Endothelial cell (in vitro differentiated cells): ENCODE measurements at regions not wholly inside any gene's neighbourhood (a gene's known extent, or its start where the extent isn't known, plus 50 kb on each side); places are given as distances from the start of the nearest gene placed in this dataset.

Experiments used
- DNase-seq: peaks from one replicate; pipeline ENCODE4 v3.0.0; 2021; ENCODE audit warnings: low spot score
- H3K27ac Mint-ChIP-seq: one replicate; pipeline ENCODE4 v1.8.0; 2021; ENCODE audit warnings: mixed read lengths, inconsistent platforms; ENCODE audit not compliant: unreplicated experiment
- H3K27me3 Mint-ChIP-seq: one replicate; pipeline ENCODE4 v1.8.0; 2021; ENCODE audit warnings: mild to moderate bottlenecking, moderate library complexity, mixed read lengths, inconsistent platforms; ENCODE audit not compliant: unreplicated experiment
- H3K36me3 Mint-ChIP-seq: one replicate; pipeline ENCODE4 v1.8.0; 2021; ENCODE audit warnings: mild to moderate bottlenecking, low read depth, mixed read lengths, inconsistent platforms; ENCODE audit not compliant: unreplicated experiment
- H3K4me1 Mint-ChIP-seq: one replicate; pipeline ENCODE4 v1.8.0; 2021; ENCODE audit warnings: mild to moderate bottlenecking, mixed read lengths, inconsistent platforms; ENCODE audit not compliant: unreplicated experiment
- H3K4me3 Mint-ChIP-seq: one replicate; pipeline ENCODE4 v1.8.0; 2021; ENCODE audit warnings: mild to moderate bottlenecking, mixed read lengths, inconsistent platforms; ENCODE audit not compliant: unreplicated experiment
- H3K9me3 Mint-ChIP-seq: one replicate; pipeline ENCODE4 v1.8.0; 2021; ENCODE audit warnings: mixed read lengths, inconsistent platforms; ENCODE audit not compliant: unreplicated experiment
- TF ChIP-seq, protein P1 (sequence below): fragments of 200-600 bp; sonication (generic); IDR thresholded peaks from one replicate; pipeline ENCODE4 v1.5.0; 2021; ENCODE audit warnings: antibody characterized with exemption; ENCODE audit not compliant: unreplicated experiment

DNA sequence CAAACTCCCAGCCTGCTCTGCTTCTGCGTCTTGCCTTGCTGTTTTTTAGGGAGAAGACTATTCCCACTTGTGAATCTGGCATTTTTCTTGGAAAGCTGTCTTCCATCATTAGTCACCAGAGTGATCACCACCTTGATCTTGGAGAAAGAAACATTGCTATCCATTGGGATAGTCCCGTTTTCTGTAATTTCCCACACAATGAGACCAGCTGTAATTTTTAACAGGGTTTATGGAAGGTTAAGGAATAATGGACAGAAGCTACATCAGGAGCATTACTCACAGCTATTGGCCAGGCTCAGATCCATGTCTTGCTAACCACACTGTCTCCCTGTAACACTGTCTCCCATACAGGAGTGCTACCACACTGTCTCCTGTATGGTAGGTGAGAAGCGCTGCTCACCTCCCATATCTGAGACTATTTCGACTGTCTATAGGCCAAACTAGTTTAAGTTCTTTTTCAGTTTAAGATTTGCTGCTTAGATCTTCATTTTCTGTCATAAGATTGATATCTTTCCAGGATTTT lies 523.0 kb downstream of the SPRY1 start:
- Mint-ChIP-seq H3K4me3 (no peak overlapping the region), H3K27me3 (no peaks in the 10 kb centered on the region), H3K9me3 (no peaks in the 10 kb centered on the region), H3K36me3 (no peaks in the 10 kb centered on the region), H3K4me1 (peaks cover 10% of the 10 kb centered on the region), H3K27ac (no peak overlapping the region)
- TF ChIP-seq, protein P1, sequence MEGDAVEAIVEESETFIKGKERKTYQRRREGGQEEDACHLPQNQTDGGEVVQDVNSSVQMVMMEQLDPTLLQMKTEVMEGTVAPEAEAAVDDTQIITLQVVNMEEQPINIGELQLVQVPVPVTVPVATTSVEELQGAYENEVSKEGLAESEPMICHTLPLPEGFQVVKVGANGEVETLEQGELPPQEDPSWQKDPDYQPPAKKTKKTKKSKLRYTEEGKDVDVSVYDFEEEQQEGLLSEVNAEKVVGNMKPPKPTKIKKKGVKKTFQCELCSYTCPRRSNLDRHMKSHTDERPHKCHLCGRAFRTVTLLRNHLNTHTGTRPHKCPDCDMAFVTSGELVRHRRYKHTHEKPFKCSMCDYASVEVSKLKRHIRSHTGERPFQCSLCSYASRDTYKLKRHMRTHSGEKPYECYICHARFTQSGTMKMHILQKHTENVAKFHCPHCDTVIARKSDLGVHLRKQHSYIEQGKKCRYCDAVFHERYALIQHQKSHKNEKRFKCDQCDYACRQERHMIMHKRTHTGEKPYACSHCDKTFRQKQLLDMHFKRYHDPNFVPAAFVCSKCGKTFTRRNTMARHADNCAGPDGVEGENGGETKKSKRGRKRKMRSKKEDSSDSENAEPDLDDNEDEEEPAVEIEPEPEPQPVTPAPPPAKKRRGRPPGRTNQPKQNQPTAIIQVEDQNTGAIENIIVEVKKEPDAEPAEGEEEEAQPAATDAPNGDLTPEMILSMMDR = no peak
- no peak for DNase-seq

DNA sequence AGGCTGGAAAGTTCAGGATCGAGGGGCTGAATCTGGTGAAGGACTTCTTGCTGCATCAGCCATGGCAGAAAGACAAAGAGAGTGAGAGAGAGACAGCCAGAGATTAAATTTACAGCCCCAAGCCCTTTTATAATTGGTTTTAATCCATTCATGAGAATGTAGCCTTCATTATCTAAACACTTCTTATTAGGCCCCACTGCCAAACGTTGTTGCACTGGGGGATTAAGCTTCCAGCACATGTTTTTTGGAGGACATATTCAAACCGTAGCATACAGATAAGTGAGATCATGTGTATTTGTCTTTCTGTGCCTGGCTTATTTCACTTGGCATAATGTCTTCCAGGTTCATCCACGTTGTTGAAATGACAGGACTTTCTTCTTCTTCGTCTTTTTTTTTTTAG lies 524.7 kb downstream of the SPRY1 start:
- TF ChIP-seq, protein P1 = no peak
- H3K27ac Mint-ChIP-seq = no peak overlapping the region
- H3K27me3 Mint-ChIP-seq = no peaks in the 10 kb centered on the region
- H3K4me1 Mint-ChIP-seq = peaks cover 11% of the 10 kb centered on the region
- no peak overlapping the region for H3K4me3 Mint-ChIP-seq
- no peaks in the 10 kb centered on the region for H3K36me3 Mint-ChIP-seq
- no peaks in the 10 kb centered on the region for H3K9me3 Mint-ChIP-seq
- no peak for DNase-seq

DNA sequence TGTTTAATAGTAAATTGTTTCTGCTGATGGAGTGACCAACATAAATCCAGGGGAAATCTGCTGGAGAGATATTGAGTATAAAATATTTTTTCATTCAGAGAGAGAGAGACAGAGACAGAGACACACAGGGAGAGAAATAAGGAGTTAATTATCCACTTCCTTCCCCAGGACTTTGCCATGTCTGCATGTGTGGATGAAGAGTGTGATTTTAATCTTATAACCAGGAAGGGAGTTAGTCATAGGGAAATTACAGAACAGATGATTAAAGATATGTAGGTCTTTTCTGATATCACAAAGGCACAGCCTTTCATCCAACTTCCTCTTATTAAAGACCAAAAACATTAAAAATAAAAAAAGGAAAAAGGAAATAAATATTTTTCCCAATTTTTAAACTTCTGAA lies 526.3 kb downstream of the SPRY1 start:
- no peak for DNase-seq
- TF ChIP-seq, protein P1 = no peak
- Mint-ChIP-seq H3K27ac (peak overlapping the region; percentile 59), H3K4me1 (peaks cover 11% of the 10 kb centered on the region), H3K4me3 (no peak overlapping the region), H3K9me3 (no peaks in the 10 kb centered on the region), H3K27me3 (no peaks in the 10 kb centered on the region), H3K36me3 (no peaks in the 10 kb centered on the region)

DNA sequence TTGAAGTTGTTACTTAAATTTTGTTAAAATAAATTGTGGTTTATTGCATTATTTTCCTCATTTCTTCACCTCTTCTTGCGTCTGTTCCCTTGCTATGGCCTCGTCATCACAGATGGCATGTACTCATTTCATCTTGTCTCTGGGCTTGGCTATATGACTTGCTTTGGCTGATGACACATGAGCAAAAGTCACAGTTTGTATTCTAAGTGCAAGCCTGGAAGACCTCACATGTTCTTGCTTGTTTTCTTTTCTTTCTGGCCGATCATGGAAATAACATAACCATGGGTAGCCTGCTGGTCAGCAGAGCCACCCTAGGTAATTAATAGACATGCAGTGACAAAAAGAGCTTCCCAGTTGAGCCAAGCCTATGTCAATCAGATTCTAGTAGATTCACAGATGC lies 527.9 kb downstream of the SPRY1 start:
- H3K36me3 Mint-ChIP-seq = no peaks in the 10 kb centered on the region

DNA sequence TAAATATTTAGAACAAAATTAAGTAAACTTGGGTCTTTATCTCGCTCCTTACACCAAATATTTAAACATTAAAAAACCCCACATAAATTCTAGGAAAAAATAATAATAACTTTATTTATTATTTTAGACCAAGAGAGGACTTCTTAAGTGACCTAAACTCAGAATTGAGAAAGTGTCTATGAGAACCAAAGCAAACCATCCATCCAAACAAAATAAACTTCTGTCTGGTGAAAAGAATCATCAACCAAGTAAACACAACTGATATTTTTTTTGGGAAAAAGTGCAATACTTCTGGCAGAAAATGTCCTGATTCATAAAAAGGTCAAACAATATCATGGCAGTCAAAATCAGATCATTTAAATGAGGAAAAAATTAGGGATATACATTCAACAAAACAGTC lies 533.0 kb downstream of the SPRY1 start:
- Mint-ChIP-seq H3K4me1 (peaks cover 1% of the 10 kb centered on the region), H3K27me3 (no peaks in the 10 kb centered on the region), H3K36me3 (no peaks in the 10 kb centered on the region), H3K27ac (no peak overlapping the region), H3K9me3 (no peaks in the 10 kb centered on the region), H3K4me3 (no peak overlapping the region)
- DNase-seq = no peak
- TF ChIP-seq, protein P1 = no peak

More for the DNA sequence above, 527.9 kb downstream of the SPRY1 start:
- Mint-ChIP-seq H3K27me3 (no peaks in the 10 kb centered on the region), H3K9me3 (no peaks in the 10 kb centered on the region), H3K4me3 (no peak overlapping the region), H3K27ac (no peak overlapping the region), H3K4me1 (peaks cover 11% of the 10 kb centered on the region)
- TF ChIP-seq, protein P1 = no peak
- DNase-seq = no peak
